ENCODE measurements at regions not wholly inside any gene's neighbourhood (a gene's known extent, or its start where the extent isn't known, plus 50 kb on each side); places are given as distances from the start of the nearest gene placed in this dataset.

DNA sequence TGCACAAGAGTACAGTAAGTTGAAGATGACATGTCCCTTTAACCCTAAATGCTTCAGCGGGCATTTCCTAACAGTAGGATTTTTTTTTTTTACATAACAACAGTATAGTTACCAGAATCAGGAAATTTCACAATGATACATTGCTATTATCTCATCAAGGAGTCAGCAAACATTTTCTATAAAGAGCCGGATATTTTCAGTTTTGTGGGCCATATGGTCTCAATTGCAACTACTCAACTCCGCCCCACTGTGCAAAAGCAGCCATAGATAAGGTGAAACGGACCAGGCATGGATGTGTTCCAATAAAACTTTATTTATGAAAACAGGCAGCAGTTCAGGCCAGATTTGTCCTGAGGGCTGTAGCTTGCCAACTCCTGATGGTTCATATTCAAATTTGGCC is 130.6 kb downstream of the SMAD6 start:
- H3K4me1 ChIP-seq = no peaks in the 10 kb centered on the region
- TF ChIP-seq, protein P1, sequence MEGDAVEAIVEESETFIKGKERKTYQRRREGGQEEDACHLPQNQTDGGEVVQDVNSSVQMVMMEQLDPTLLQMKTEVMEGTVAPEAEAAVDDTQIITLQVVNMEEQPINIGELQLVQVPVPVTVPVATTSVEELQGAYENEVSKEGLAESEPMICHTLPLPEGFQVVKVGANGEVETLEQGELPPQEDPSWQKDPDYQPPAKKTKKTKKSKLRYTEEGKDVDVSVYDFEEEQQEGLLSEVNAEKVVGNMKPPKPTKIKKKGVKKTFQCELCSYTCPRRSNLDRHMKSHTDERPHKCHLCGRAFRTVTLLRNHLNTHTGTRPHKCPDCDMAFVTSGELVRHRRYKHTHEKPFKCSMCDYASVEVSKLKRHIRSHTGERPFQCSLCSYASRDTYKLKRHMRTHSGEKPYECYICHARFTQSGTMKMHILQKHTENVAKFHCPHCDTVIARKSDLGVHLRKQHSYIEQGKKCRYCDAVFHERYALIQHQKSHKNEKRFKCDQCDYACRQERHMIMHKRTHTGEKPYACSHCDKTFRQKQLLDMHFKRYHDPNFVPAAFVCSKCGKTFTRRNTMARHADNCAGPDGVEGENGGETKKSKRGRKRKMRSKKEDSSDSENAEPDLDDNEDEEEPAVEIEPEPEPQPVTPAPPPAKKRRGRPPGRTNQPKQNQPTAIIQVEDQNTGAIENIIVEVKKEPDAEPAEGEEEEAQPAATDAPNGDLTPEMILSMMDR (IDR thresholded peaks at IDR 0.05) = no peak
- TF ChIP-seq POLR2A (IDR thresholded peaks at IDR 0.05) = no peak
- no peaks in the 10 kb centered on the region for H3K36me3 ChIP-seq (replicated peaks in 1 of 2; ENCODE audit: insufficient read depth in 1 of 2, low read depth in 2 of 2)
- WGBS, 2 donors = 68 to 78% methylated on average over 4 of the region's 4 CpGs
- no peaks in the 10 kb centered on the region for H3K9me3 ChIP-seq
- H3K27me3 ChIP-seq = no peaks in the 10 kb centered on the region
- ATAC-seq (no peak), DNase-seq (no peak)
- H3K4me3 ChIP-seq = no peak overlapping the region
- intact Hi-C loops (cut with DNase I) = loop anchor here (5.0 kb wide), 1 partner anchor 50 kb away; no protein-coding TSS in a partner anchor
- no peak overlapping the region for H3K27ac ChIP-seq

GRCh38 chr15:66833371-66833770 is 131.3 kb downstream of the SMAD6 start:
- 96 to 97% methylated on average over 8 of the region's 8 CpGs for WGBS, 2 donors
- Histone ChIP-seq H3K27me3 (no peaks in the 10 kb centered on the region), H3K27ac (no peak overlapping the region), H3K4me1 (no peaks in the 10 kb centered on the region), H3K9me3 (no peaks in the 10 kb centered on the region), H3K36me3 (replicated peaks in 1 of 2; ENCODE audit: insufficient read depth in 1 of 2, low read depth in 2 of 2) (no peaks in the 10 kb centered on the region), H3K4me3 (no peak overlapping the region)
- ATAC-seq (no peak), DNase-seq (no peak)
- no peak for TF ChIP-seq POLR2A (IDR thresholded peaks at IDR 0.05)
- intact Hi-C loops (cut with DNase I) = loop anchor here (5.0 kb wide), 1 partner anchor 49 kb away; no protein-coding TSS in a partner anchor

DNA sequence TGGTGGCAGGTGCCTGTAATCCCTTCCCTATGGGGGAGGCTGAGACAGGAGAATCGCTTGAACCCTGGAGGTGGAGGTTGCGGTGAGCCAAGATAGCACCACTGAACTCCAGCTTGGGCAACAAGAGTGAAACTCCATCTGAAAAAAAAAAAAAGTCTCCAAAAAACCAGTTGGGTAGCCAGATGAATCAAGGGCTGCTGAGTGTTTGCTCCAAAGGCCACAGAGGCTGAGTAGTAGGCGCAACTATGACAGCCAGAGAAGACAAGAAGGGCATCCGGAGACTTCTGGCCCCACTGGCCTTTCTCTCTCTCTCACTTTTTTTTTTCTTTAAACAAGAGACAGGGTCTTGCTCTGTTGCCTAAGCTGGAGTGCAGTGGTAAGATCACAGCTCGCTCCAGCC is 131.8 kb downstream of the SMAD6 start:
- TF ChIP-seq, protein P1 (IDR thresholded peaks at IDR 0.05) = no peak
- no peak for TF ChIP-seq POLR2A (IDR thresholded peaks at IDR 0.05)
- Histone ChIP-seq H3K36me3 (replicated peaks in 1 of 2; ENCODE audit: insufficient read depth in 1 of 2, low read depth in 2 of 2) (no peaks in the 10 kb centered on the region), H3K4me1 (no peaks in the 10 kb centered on the region), H3K27ac (no peak overlapping the region), H3K4me3 (no peak overlapping the region), H3K27me3 (no peaks in the 10 kb centered on the region), H3K9me3 (no peaks in the 10 kb centered on the region)
- 96 to 98% methylated on average over 5 of the region's 5 CpGs for WGBS, 2 donors
- DNase-seq (no peak), ATAC-seq (no peak)
- intact Hi-C loops (cut with DNase I) = loop anchor here (5.0 kb wide), 1 partner anchor 48 kb away; no protein-coding TSS in a partner anchor

GRCh38 chr15:66834881-66835878 is 133.1 kb downstream of the SMAD6 start:
- peak; percentile 74 for ATAC-seq
- 60 to 80% methylated on average over 8 to 9 of the region's 11 CpGs for WGBS, 2 donors
- no peaks in the 10 kb centered on the region for H3K4me1 ChIP-seq
- no peaks in the 10 kb centered on the region for H3K27me3 ChIP-seq
- no peak for TF ChIP-seq POLR2A (IDR thresholded peaks at IDR 0.05)
- TF ChIP-seq, protein P1 (IDR thresholded peaks at IDR 0.05) = no peak
- H3K9me3 ChIP-seq = no peaks in the 10 kb centered on the region
- H3K4me3 ChIP-seq = no peak overlapping the region
- H3K27ac ChIP-seq = peak overlapping the region in 2 of 4 donors; percentile 3 to 30
- DNase-seq = peak in 2 of 4 donors; percentile 44 to 67
- H3K36me3 ChIP-seq (replicated peaks in 1 of 2; ENCODE audit: insufficient read depth in 1 of 2, low read depth in 2 of 2) = no peaks in the 10 kb centered on the region
- intact Hi-C loops (cut with DNase I) = loop anchor here (5.0 kb wide), 1 partner anchor 47 kb away; no protein-coding TSS in a partner anchor

- ATAC-seq = no peak
- no peak for DNase-seq
- 86 to 87% methylated on average over 7 to 9 of the region's 9 CpGs for WGBS, 2 donors
- no peaks in the 10 kb centered on the region for H3K27me3 ChIP-seq
- TF ChIP-seq, protein P1 (IDR thresholded peaks at IDR 0.05) = no peak
- no peak for TF ChIP-seq POLR2A (IDR thresholded peaks at IDR 0.05)
- peak overlapping the region in 1 of 4 donors; percentile 3 for H3K27ac ChIP-seq
- H3K4me3 ChIP-seq = no peak overlapping the region
- intact Hi-C loops (cut with DNase I) = no loop called here
- H3K36me3 ChIP-seq (replicated peaks in 1 of 2; ENCODE audit: insufficient read depth in 1 of 2, low read depth in 2 of 2) = no peaks in the 10 kb centered on the region
- H3K4me1 ChIP-seq = no peaks in the 10 kb centered on the region
- no peaks in the 10 kb centered on the region for H3K9me3 ChIP-seq
These were observed 134.4 kb downstream of the SMAD6 start for GRCh38 chr15:66836231-66837030.

All from body of pancreas (tissue), 4 donors.